Astrocyte of the spinal cord (primary cell): ENCODE measurements at regions not wholly inside any gene's neighbourhood (a gene's known extent, or its start where the extent isn't known, plus 50 kb on each side); places are given as distances from the start of the nearest gene placed in this dataset.
A peak's percentile ranks its signal among the peaks of the same experiment; 100 is the strongest.

Experiments used
- DNase-seq: peaks from one replicate; pipeline ENCODE4 v3.0.0; 2011; ENCODE audit warnings: low read depth, low spot score
- H3K4me3 ChIP-seq: 2 replicates; pipeline ENCODE4 v1.5.1; 2011; ENCODE audit warnings: low read depth, mild to moderate bottlenecking, low read length, moderate library complexity
- in situ Hi-C: cut with HindIII; loops from 2 replicates; pipeline ENCODE4 v1.10.0; 2017; ENCODE audit warnings: low sequenced_read_pairs
- TF ChIP-seq, protein P1 (sequence below): IDR thresholded peaks from 2 replicates; pipeline ENCODE4 v1.5.1; 2012; ENCODE audit warnings: low read depth, mild to moderate bottlenecking, low read length, inconsistent platforms

DNA sequence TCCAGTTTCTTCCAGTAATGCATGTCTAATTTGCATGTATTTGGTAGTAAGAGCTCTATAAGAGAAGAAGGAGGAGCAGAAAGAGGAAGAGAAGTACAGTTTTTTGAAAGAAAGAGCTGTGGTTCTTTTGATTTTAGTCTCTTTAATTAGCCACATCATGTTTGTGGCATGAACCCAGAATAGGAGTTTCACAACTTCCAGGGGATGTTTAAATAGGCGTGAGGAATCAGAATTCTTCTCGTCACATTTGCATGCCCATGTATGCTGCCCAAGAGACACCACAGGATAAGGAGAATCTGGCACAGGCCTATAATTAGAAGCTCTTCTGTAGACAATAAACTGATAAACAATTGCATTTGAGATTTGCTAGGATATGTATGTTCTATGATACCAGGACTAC is 78.7 kb downstream of the GAS1 start:
- H3K4me3 ChIP-seq, result no peak overlapping the region
- DNase-seq, result no peak
- in situ Hi-C loops, result no loop called here
- TF ChIP-seq, protein P1, sequence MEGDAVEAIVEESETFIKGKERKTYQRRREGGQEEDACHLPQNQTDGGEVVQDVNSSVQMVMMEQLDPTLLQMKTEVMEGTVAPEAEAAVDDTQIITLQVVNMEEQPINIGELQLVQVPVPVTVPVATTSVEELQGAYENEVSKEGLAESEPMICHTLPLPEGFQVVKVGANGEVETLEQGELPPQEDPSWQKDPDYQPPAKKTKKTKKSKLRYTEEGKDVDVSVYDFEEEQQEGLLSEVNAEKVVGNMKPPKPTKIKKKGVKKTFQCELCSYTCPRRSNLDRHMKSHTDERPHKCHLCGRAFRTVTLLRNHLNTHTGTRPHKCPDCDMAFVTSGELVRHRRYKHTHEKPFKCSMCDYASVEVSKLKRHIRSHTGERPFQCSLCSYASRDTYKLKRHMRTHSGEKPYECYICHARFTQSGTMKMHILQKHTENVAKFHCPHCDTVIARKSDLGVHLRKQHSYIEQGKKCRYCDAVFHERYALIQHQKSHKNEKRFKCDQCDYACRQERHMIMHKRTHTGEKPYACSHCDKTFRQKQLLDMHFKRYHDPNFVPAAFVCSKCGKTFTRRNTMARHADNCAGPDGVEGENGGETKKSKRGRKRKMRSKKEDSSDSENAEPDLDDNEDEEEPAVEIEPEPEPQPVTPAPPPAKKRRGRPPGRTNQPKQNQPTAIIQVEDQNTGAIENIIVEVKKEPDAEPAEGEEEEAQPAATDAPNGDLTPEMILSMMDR, result no peak

DNA sequence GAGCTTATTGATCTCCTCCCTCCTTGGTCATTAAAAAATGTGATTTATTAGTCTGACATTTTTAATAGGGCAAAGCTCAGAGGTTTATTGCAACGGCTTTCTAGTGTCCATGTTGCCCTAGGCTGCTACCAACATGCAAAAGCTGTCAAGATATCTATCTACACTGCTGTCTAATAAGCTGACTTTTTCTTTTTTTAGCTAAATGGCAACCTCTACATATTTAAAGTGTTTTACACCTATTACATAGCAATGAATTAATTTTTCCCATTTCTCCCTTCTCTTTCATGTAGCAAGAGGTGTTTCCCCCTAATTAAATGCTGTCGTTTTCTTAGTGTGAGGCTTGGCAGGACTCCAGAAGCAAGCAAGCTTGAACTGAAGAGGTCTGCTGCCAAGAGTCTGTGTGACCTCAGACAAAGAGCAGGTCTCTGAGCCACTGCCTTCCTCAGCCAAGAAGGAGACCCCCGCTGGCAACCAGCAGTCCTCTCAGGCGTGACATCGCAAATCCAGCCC is 79.4 kb downstream of the GAS1 start:
- in situ Hi-C loops, result no loop called here
- peak; percentile 10 for DNase-seq
- TF ChIP-seq, protein P1, result no peak
- no peak overlapping the region for H3K4me3 ChIP-seq

DNA sequence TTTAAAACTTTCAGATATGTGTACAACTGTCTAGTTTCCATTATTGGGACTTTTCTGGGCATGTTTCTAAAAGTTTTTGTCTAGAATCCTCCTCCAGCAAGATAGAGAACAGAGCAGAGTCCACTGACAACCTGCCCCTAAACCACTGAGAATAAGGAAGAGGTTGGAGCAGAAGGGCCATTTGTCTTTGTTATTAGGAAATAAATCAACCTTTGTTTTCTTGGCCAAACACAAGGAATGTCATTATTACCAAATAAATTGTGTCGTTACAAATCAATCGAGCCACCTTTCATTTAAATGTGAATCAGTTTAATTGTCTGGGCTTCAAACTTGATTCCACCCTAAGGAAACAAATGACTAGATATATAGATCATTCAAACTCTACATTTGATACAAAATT is 81.4 kb downstream of the GAS1 start:
- no peak for DNase-seq
- TF ChIP-seq, protein P1, result no peak
- H3K4me3 ChIP-seq, result no peak overlapping the region
- in situ Hi-C loops, result no loop called here

DNA sequence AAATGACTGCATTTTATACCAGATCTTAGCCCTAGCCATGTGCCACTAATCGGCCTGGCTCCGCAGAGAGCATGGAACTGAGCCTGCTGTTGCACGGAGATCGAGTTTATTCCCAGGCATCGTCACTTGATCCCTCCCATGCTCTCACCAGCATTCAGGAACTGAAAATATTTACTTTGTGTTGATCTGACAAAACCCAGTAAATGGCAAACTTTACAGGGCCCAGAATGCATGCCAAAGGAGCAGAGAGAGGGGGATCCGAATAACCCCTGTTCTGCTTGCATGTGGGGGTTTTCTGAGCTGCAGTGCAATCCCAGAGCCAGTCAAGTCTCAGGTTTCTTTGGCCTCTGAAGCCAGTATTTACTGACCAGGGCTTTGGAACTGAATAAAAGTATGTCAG is 87.3 kb downstream of the GAS1 start:
- H3K4me3 ChIP-seq, result no peak overlapping the region
- no peak for DNase-seq
- TF ChIP-seq, protein P1, result no peak
- in situ Hi-C loops, result no loop called here

DNA sequence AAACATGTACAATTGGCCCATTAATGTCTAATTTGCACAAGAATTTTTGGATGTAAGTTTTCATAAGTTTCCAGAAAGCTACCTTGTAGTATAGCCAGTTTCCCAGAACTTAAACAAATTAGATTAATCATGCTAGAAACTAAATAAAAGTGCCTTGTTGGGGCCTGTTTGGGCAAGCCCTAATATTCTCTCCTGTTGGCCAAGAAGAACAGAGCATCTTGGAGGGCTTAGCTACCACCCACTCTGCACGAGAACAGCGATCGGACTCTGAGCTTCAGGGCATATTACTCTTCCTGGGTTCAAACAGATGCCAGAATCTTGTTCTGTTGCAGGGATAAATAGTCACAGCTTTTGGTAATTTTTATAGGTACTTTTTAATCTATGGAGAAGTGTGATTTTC is 88.2 kb downstream of the GAS1 start:
- no peak for DNase-seq
- in situ Hi-C loops, result no loop called here
- TF ChIP-seq, protein P1, result no peak
- no peak overlapping the region for H3K4me3 ChIP-seq

DNA sequence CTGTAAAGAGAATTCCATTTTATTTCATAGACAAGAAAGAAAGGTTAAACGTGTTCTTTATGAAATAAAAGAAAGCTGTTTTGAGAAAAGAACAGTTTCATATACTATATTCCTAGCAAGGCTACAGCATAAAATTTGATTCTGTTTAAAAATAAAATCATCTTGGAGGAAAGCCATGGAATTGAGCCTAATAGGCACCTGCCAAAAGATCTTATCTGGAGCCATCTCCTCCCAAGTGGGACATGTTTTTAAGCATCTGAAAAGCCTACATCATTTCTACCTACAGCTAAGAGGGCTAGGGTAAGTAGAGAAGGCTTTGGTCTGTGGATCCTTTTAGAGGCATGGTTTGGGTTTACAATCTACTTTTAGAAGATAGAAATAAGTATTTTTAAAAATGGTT is 89.3 kb downstream of the GAS1 start:
- H3K4me3 ChIP-seq, result no peak overlapping the region
- in situ Hi-C loops, result no loop called here
- DNase-seq, result no peak
- TF ChIP-seq, protein P1, result no peak

DNA sequence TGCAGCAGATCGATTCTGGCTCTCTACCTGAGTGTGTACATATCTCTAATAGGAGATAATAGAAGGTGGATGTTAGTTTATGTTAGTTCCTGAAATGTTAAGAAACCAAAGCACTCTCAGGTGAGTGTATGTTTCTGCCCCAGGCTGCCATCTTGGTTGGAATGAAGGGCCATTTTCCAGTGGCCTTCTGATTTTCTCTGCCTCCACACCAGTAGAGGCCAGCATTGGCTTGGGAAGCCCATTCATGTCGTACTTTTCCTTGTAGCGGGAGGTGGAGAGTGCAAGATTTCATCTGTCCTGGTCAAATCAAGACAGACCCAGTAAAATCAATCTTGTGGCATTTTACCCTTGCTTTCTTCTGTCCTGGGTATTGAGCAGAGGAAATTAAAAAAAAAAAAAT is 91.0 kb downstream of the GAS1 start:
- no peak for DNase-seq
- in situ Hi-C loops, result no loop called here
- TF ChIP-seq, protein P1, result no peak
- H3K4me3 ChIP-seq, result no peak overlapping the region
